ENCODE measurements at regions not wholly inside any gene's neighbourhood (a gene's known extent, or its start where the extent isn't known, plus 50 kb on each side); places are given as distances from the start of the nearest gene placed in this dataset.

DNA sequence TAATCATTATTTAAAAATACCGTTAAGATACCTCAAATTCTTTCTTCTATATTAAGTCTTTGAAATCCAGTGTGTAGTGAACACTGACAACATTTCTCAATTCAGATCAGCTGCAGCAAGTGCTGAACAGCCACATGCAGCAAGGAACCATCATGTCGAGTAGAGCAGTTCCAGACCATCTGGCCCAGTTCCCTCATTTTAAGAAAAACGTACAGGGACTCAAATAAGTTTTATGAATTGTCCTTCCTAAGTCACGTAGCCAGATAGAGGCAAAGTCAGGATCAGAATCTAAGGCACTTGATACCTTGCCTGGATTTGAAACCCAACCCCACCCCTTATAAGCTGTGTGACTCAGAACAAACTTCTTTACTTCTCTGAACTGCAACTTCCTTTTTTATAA is 132.4 kb downstream of the PROX1 start:
- no peak overlapping the region for H3K9ac ChIP-seq (ENCODE audit: low read depth in 1 of 2, low read length in 2 of 2)
- H3K27ac ChIP-seq (ENCODE audit: low read depth, low read length), result no peak overlapping the region
- no peaks in the 10 kb centered on the region for H3K4me1 ChIP-seq (ENCODE audit: control insufficient read depth in 1 of 2, insufficient read depth in 2 of 2, low read length in 2 of 2)
- H3K27me3 ChIP-seq (ENCODE audit: control insufficient read depth in 1 of 2, insufficient read depth in 2 of 2, low read length in 2 of 2), result no peaks in the 10 kb centered on the region
- no peak overlapping the region for H3K4me3 ChIP-seq (ENCODE audit: low read depth in 1 of 2, low read length in 2 of 2)
- peaks cover 10% of the 10 kb centered on the region in 2 donors for H3K9me3 ChIP-seq (ENCODE audit: control insufficient read depth in 1 of 2, low read length in 2 of 2)
- no peaks in the 10 kb centered on the region for H3K36me3 ChIP-seq (ENCODE audit: control insufficient read depth in 1 of 2, insufficient read depth in 2 of 2, low read length in 2 of 2)

DNA sequence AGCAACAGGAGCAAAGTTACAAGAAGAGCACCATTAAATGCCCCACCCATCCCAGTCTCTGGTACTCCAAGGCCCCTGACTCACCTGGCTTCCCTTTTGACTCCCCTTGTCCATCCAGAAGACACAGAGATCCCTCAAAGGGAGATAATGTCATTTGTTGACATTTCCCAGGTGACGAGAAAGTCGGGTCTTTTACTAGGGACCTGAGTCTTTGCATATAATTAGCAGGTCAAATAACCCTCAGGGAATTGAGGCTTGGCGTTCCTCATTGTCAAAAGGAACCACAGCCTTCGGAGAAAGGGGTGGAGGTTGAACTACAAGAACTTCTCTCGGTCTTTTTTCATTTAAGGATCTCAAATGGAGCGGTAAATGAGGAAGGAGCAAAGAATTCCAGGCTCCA is 133.2 kb downstream of the PROX1 start:
- no peak overlapping the region for H3K9ac ChIP-seq (ENCODE audit: low read depth in 1 of 2, low read length in 2 of 2)

DNA sequence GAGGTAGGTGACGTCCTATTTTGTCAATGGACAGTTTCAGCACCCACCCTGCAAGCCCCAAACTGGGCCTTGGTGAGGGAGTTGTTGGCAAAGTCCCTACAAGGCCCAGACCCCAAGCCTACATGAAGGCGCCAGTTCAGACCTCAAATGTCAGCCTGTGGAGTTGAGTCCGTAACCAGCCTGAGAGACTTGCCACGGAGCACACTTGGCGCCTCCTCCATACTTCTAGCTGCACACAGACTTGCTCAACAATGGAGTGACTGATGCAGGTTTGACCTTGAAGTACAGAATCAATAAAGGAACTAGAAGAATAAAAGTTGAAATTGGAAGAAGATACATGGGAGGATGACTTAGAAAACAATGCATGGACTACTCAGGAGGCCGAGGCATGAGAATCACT is 134.3 kb downstream of the PROX1 start:
- Histone ChIP-seq H3K27ac (ENCODE audit: low read depth, low read length) (no peak overlapping the region), H3K27me3 (ENCODE audit: control insufficient read depth in 1 of 2, insufficient read depth in 2 of 2, low read length in 2 of 2) (no peaks in the 10 kb centered on the region), H3K4me3 (ENCODE audit: low read depth in 1 of 2, low read length in 2 of 2) (no peak overlapping the region), H3K9ac (ENCODE audit: low read depth in 1 of 2, low read length in 2 of 2) (no peak overlapping the region), H3K36me3 (ENCODE audit: control insufficient read depth in 1 of 2, insufficient read depth in 2 of 2, low read length in 2 of 2) (no peaks in the 10 kb centered on the region), H3K9me3 (ENCODE audit: control insufficient read depth in 1 of 2, low read length in 2 of 2) (peaks cover 9 to 10% of the 10 kb centered on the region in 2 donors), H3K4me1 (ENCODE audit: control insufficient read depth in 1 of 2, insufficient read depth in 2 of 2, low read length in 2 of 2) (no peaks in the 10 kb centered on the region)

More for the DNA sequence above, 133.2 kb downstream of the PROX1 start:
- Histone ChIP-seq H3K9me3 (ENCODE audit: control insufficient read depth in 1 of 2, low read length in 2 of 2) (peaks cover 10% of the 10 kb centered on the region in 2 donors), H3K4me1 (ENCODE audit: control insufficient read depth in 1 of 2, insufficient read depth in 2 of 2, low read length in 2 of 2) (no peaks in the 10 kb centered on the region), H3K27me3 (ENCODE audit: control insufficient read depth in 1 of 2, insufficient read depth in 2 of 2, low read length in 2 of 2) (no peaks in the 10 kb centered on the region), H3K27ac (ENCODE audit: low read depth, low read length) (no peak overlapping the region), H3K36me3 (ENCODE audit: control insufficient read depth in 1 of 2, insufficient read depth in 2 of 2, low read length in 2 of 2) (no peaks in the 10 kb centered on the region), H3K4me3 (ENCODE audit: low read depth in 1 of 2, low read length in 2 of 2) (no peak overlapping the region)

DNA sequence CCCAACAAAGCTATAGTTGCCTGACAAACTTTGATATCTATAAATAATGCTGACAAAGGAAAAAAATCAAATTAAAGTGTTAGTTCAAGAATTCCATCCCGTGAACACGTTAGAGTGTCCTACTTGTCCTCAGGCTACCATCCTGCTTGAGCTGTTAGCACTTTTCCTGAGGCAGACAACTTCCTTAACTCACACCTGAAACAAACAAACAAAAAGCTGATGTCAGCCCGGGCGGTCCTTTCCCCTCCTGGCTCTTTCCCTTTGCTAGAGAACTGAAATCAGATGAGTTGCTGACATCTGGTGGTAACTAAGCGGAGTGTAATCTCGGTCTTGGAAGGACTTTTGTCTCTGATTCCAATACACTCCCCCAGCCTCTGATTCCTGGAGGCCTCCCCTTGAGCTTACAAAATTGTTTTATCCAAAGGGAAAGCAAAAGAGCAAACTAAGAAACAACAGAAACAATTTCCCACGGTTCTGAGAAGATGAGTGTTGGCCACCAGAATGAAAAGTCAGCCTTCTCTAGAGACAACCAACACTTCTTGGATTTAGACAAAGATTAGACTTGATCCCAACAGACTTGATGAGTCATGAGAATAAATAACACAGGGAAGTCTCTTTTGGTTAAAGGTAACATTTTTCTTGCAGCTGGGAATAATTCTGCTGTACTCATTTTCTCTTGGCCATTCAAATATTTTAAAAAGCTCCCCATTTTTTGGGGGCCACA is 135.4 kb downstream of the PROX1 start:
- Histone ChIP-seq H3K36me3 (ENCODE audit: control insufficient read depth in 1 of 2, insufficient read depth in 2 of 2, low read length in 2 of 2) (no peaks in the 10 kb centered on the region), H3K9ac (ENCODE audit: low read depth in 1 of 2, low read length in 2 of 2) (no peak overlapping the region), H3K4me1 (ENCODE audit: control insufficient read depth in 1 of 2, insufficient read depth in 2 of 2, low read length in 2 of 2) (no peaks in the 10 kb centered on the region), H3K27ac (ENCODE audit: low read depth, low read length) (no peak overlapping the region), H3K27me3 (ENCODE audit: control insufficient read depth in 1 of 2, insufficient read depth in 2 of 2, low read length in 2 of 2) (no peaks in the 10 kb centered on the region), H3K4me3 (ENCODE audit: low read depth in 1 of 2, low read length in 2 of 2) (no peak overlapping the region), H3K9me3 (ENCODE audit: control insufficient read depth in 1 of 2, low read length in 2 of 2) (peaks cover 0 to under 1% of the 10 kb centered on the region in 2 donors)

DNA sequence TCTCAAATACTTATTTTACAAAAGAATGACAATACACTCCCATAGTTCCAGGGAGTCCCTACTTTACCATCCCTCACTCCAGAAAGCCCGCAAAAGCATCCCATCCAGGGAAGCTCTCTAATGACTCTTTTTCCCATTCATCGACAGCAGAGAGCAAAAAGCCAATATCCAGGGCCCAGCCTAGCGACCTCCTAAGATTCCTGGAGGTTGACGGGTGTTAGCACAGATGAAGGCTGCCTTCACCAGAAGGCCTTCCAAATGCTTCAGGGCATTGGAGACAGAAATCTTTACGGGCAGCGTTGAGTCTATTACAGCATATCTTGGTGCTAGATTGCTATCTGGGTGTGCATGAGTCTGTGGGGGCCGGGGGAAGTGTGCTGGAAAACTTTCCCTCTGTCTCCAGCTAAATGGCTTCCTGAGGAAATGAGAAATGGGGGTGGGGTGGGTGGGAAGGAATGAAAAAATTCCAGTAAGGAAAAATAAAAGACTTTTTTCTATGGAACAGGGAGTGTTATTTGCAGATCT is 136.6 kb downstream of the PROX1 start:
- H3K36me3 ChIP-seq (ENCODE audit: control insufficient read depth in 1 of 2, insufficient read depth in 2 of 2, low read length in 2 of 2), result no peaks in the 10 kb centered on the region
- no peak overlapping the region for H3K4me3 ChIP-seq (ENCODE audit: low read depth in 1 of 2, low read length in 2 of 2)
- no peak overlapping the region for H3K27ac ChIP-seq (ENCODE audit: low read depth, low read length)
- H3K27me3 ChIP-seq (ENCODE audit: control insufficient read depth in 1 of 2, insufficient read depth in 2 of 2, low read length in 2 of 2), result no peaks in the 10 kb centered on the region
- no peak overlapping the region for H3K9ac ChIP-seq (ENCODE audit: low read depth in 1 of 2, low read length in 2 of 2)
- no peaks in the 10 kb centered on the region for H3K9me3 ChIP-seq (ENCODE audit: control insufficient read depth in 1 of 2, low read length in 2 of 2)
- no peaks in the 10 kb centered on the region for H3K4me1 ChIP-seq (ENCODE audit: control insufficient read depth in 1 of 2, insufficient read depth in 2 of 2, low read length in 2 of 2)

DNA sequence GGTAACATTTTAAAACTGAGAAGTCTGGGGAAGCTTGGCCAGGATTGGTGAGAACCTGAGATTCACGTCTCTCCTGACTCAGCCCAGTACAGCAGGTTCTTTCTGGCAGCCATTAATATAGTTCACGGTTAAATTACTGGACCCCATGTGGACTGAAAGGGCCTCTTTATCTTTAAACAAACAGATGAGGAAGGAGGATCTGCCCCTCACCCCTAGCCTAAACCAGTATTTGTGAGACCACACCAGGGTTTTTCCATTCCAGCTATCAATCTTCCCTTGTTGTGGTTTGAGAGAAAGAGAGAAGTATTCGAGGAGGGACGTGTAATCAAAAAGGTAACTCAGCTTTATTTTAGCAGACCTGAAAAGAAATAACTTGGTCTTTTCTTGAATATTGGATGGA is 137.1 kb downstream of the PROX1 start:
- Histone ChIP-seq H3K27me3 (ENCODE audit: control insufficient read depth in 1 of 2, insufficient read depth in 2 of 2, low read length in 2 of 2) (no peaks in the 10 kb centered on the region), H3K9ac (ENCODE audit: low read depth in 1 of 2, low read length in 2 of 2) (no peak overlapping the region), H3K4me1 (ENCODE audit: control insufficient read depth in 1 of 2, insufficient read depth in 2 of 2, low read length in 2 of 2) (no peaks in the 10 kb centered on the region), H3K27ac (ENCODE audit: low read depth, low read length) (no peak overlapping the region), H3K36me3 (ENCODE audit: control insufficient read depth in 1 of 2, insufficient read depth in 2 of 2, low read length in 2 of 2) (no peaks in the 10 kb centered on the region), H3K4me3 (ENCODE audit: low read depth in 1 of 2, low read length in 2 of 2) (no peak overlapping the region), H3K9me3 (ENCODE audit: control insufficient read depth in 1 of 2, low read length in 2 of 2) (no peaks in the 10 kb centered on the region)

DNA sequence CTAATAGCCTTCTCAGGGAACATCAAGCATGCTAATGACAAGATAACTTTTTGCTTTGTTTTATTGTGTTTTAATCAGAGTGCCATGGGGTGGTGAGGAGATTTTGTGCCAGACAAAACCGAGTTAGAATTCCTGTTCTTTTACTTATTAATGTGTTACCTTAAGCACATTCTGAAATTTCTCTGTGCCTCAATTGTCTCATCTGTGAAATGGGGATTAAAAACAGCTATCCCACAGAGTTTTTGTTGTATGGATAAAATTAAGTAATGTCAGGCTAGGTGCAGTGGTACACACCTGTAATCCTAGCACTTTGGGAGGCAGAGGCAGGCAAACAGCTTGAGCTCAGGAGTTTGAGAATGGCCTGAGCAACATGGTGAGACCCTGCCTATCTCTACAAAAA is 138.0 kb downstream of the PROX1 start:
- no peaks in the 10 kb centered on the region for H3K4me1 ChIP-seq (ENCODE audit: control insufficient read depth in 1 of 2, insufficient read depth in 2 of 2, low read length in 2 of 2)
- no peak overlapping the region for H3K4me3 ChIP-seq (ENCODE audit: low read depth in 1 of 2, low read length in 2 of 2)
- no peak overlapping the region for H3K27ac ChIP-seq (ENCODE audit: low read depth, low read length)
- H3K9ac ChIP-seq (ENCODE audit: low read depth in 1 of 2, low read length in 2 of 2), result no peak overlapping the region
- no peaks in the 10 kb centered on the region for H3K36me3 ChIP-seq (ENCODE audit: control insufficient read depth in 1 of 2, insufficient read depth in 2 of 2, low read length in 2 of 2)
- H3K9me3 ChIP-seq (ENCODE audit: control insufficient read depth in 1 of 2, low read length in 2 of 2), result no peaks in the 10 kb centered on the region
- no peaks in the 10 kb centered on the region for H3K27me3 ChIP-seq (ENCODE audit: control insufficient read depth in 1 of 2, insufficient read depth in 2 of 2, low read length in 2 of 2)

DNA sequence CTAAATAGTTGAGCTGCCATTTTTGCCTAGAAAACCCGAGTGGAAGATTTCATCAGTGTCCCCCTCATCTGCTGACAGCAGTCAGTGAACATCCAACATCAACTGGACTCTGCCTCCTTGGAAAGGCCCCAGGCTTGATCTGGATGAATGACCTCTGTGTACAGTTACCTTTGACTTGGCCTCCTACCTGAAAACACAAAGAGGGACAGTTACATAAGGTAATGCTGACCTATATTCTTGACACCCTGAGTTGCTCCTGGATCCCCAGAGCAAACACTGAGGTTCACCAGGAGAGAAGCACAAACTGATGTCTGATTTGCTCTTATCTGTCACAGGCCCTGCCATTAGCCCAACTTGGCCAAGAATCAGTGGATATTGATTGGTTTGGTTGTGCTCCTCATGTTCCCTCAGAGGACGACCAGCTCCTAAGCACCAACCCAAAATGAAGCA is 138.9 kb downstream of the PROX1 start:
- H3K27ac ChIP-seq (ENCODE audit: low read depth, low read length), result no peak overlapping the region
- no peak overlapping the region for H3K9ac ChIP-seq (ENCODE audit: low read depth in 1 of 2, low read length in 2 of 2)
- H3K36me3 ChIP-seq (ENCODE audit: control insufficient read depth in 1 of 2, insufficient read depth in 2 of 2, low read length in 2 of 2), result no peaks in the 10 kb centered on the region
- H3K9me3 ChIP-seq (ENCODE audit: control insufficient read depth in 1 of 2, low read length in 2 of 2), result no peaks in the 10 kb centered on the region
- H3K4me3 ChIP-seq (ENCODE audit: low read depth in 1 of 2, low read length in 2 of 2), result no peak overlapping the region
- no peaks in the 10 kb centered on the region for H3K4me1 ChIP-seq (ENCODE audit: control insufficient read depth in 1 of 2, insufficient read depth in 2 of 2, low read length in 2 of 2)
- no peaks in the 10 kb centered on the region for H3K27me3 ChIP-seq (ENCODE audit: control insufficient read depth in 1 of 2, insufficient read depth in 2 of 2, low read length in 2 of 2)

DNA sequence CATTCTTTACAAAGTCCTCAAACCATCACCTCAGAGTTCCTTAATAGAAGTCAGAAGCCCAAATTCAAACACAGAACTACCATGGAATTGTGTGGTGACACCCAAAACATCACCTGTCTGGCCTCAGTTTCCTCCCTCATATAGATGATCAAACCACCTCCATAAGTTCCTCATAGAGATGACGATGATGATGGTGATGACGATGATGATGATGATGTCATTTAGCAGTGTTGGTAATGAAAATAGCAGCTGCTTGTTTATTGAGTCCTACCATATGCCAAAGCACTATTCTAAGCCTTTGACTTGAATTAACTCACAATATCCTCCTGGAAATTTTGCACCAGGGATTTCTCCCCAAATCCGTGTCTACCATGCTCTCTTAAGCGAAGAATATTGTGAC is 139.9 kb downstream of the PROX1 start:
- Histone ChIP-seq H3K9me3 (ENCODE audit: control insufficient read depth in 1 of 2, low read length in 2 of 2) (no peaks in the 10 kb centered on the region), H3K4me1 (ENCODE audit: control insufficient read depth in 1 of 2, insufficient read depth in 2 of 2, low read length in 2 of 2) (no peaks in the 10 kb centered on the region), H3K36me3 (ENCODE audit: control insufficient read depth in 1 of 2, insufficient read depth in 2 of 2, low read length in 2 of 2) (no peaks in the 10 kb centered on the region)

DNA sequence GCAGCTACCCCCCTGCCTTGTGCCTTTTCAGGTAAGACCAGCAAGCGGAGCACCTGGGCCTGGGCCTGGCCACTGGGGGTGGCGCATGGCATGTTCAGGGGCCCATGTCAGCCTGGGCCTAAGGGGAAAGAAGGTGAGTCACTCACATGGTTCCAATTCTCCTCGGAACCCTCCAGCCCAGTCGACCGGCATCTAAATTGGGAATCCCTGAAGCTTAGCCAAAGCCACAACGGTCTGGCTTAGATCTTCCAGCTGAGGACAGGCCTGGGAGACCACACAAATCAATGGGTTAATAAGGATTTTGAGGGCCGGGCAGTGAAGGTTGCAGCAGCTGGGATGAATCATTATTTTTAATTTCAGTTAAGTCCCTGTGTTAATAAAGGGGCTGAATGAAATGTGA is 145.1 kb upstream of the SMYD2 start:
- Histone ChIP-seq H3K4me1 (ENCODE audit: control insufficient read depth in 1 of 2, insufficient read depth in 2 of 2, low read length in 2 of 2) (no peaks in the 10 kb centered on the region), H3K9me3 (ENCODE audit: control insufficient read depth in 1 of 2, low read length in 2 of 2) (no peaks in the 10 kb centered on the region), H3K9ac (ENCODE audit: low read depth in 1 of 2, low read length in 2 of 2) (no peak overlapping the region), H3K36me3 (ENCODE audit: control insufficient read depth in 1 of 2, insufficient read depth in 2 of 2, low read length in 2 of 2) (no peaks in the 10 kb centered on the region), H3K27ac (ENCODE audit: low read depth, low read length) (no peak overlapping the region), H3K27me3 (ENCODE audit: control insufficient read depth in 1 of 2, insufficient read depth in 2 of 2, low read length in 2 of 2) (no peaks in the 10 kb centered on the region), H3K4me3 (ENCODE audit: low read depth in 1 of 2, low read length in 2 of 2) (no peak overlapping the region)

More for the DNA sequence above, 139.9 kb downstream of the PROX1 start:
- Histone ChIP-seq H3K4me3 (ENCODE audit: low read depth in 1 of 2, low read length in 2 of 2) (no peak overlapping the region), H3K9ac (ENCODE audit: low read depth in 1 of 2, low read length in 2 of 2) (no peak overlapping the region), H3K27me3 (ENCODE audit: control insufficient read depth in 1 of 2, insufficient read depth in 2 of 2, low read length in 2 of 2) (no peaks in the 10 kb centered on the region), H3K27ac (ENCODE audit: low read depth, low read length) (no peak overlapping the region)

Measured in duodenal mucosa (tissue), 2 donors.